ENCODE measurements at regions not wholly inside any gene's neighbourhood (a gene's known extent, or its start where the extent isn't known, plus 50 kb on each side); places are given as distances from the start of the nearest gene placed in this dataset.

- Histone ChIP-seq H3K4me1 (ENCODE audit: control insufficient read depth, insufficient read depth, low read length) (no peaks in the 10 kb centered on the region), H3K4me3 (ENCODE audit: low read depth in 2 of 2, low read length in 2 of 2) (no peak overlapping the region), H3K36me3 (ENCODE audit: control insufficient read depth, insufficient read depth, low read length) (no peaks in the 10 kb centered on the region), H3K27ac (ENCODE audit: low read length) (no peak overlapping the region), H3K27me3 (ENCODE audit: control insufficient read depth, insufficient read depth, low read length) (no peaks in the 10 kb centered on the region), H3K9me3 (ENCODE audit: control insufficient read depth, insufficient read depth, low read depth, low read length) (no peaks in the 10 kb centered on the region)
- TF ChIP-seq SIN3A (IDR thresholded peaks at IDR 0.05; ENCODE audit: borderline replicate concordance, insufficient read depth, low read depth, low read length) (no peak), POLR2AphosphoS5 (IDR thresholded peaks at IDR 0.05; ENCODE audit: low read depth, low read length) (no peak)
- TF ChIP-seq, protein P1, sequence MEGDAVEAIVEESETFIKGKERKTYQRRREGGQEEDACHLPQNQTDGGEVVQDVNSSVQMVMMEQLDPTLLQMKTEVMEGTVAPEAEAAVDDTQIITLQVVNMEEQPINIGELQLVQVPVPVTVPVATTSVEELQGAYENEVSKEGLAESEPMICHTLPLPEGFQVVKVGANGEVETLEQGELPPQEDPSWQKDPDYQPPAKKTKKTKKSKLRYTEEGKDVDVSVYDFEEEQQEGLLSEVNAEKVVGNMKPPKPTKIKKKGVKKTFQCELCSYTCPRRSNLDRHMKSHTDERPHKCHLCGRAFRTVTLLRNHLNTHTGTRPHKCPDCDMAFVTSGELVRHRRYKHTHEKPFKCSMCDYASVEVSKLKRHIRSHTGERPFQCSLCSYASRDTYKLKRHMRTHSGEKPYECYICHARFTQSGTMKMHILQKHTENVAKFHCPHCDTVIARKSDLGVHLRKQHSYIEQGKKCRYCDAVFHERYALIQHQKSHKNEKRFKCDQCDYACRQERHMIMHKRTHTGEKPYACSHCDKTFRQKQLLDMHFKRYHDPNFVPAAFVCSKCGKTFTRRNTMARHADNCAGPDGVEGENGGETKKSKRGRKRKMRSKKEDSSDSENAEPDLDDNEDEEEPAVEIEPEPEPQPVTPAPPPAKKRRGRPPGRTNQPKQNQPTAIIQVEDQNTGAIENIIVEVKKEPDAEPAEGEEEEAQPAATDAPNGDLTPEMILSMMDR (IDR thresholded peaks at IDR 0.05), result no peak
- no TSS peak for BruUV-seq (replicated peaks)
- in situ Hi-C loops (cut with HindIII; ENCODE audit: low pct_unique_long_range_greater_than_20kb, low sequenced_read_pairs) (no loop called here), intact Hi-C loops (cut with micrococcal nuclease; ENCODE audit: unreplicated experiment) (no loop called here)
- no peak for ATAC-seq
- POLR2A ChIA-PET, result interaction anchor here (0.6 kb wide), 1 partner anchor 21 kb away, joined by 4 read pairs; no protein-coding TSS in a partner anchor
- DNase-seq (ENCODE audit: low read depth, low spot score), result no peak
- CTCF ChIA-PET, result no interaction called here
Measured at GRCh38 chr21:29403922-29404538, 105.3 kb downstream of the BACH1 start.

DNA sequence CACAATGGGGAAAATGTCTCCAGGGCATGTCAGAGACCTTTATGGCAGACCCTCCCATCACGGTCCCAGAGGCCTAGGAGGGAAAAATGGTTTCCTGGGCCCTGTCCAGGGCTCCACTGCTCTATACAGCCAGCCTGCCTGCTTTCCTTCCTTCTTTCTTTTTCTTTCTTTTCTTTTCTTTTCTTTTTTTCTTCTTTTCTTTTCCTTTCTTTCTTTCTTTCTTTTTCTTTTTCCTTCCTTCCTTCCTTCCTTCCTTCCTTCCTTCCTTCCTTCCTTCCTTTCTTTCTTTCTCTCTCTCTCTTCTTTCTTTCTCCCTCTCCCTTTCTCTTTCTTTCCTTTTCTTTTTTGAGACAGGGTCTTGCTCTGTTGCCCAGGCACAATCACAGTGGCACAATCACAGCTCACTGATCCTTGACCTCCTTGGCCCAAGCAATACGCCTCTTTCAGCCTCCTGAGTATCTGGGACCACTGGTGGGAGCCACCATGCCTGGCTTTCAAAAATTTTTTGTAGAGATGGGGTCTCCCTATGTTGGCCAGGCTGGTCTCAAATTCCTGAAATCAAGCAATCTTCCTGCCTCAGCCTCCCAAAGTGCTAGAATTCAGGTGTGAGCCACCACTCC lies 106.9 kb downstream of the BACH1 start:
- in situ Hi-C loops (cut with HindIII; ENCODE audit: low pct_unique_long_range_greater_than_20kb, low sequenced_read_pairs), result no loop called here
- no TSS peak for BruUV-seq (replicated peaks)
- Histone ChIP-seq H3K4me3 (ENCODE audit: low read depth in 2 of 2, low read length in 2 of 2) (no peak overlapping the region), H3K27me3 (ENCODE audit: control insufficient read depth, insufficient read depth, low read length) (no peaks in the 10 kb centered on the region), H3K4me1 (ENCODE audit: control insufficient read depth, insufficient read depth, low read length) (no peaks in the 10 kb centered on the region), H3K9me3 (ENCODE audit: control insufficient read depth, insufficient read depth, low read depth, low read length) (no peaks in the 10 kb centered on the region), H3K27ac (ENCODE audit: low read length) (no peak overlapping the region), H3K36me3 (ENCODE audit: control insufficient read depth, insufficient read depth, low read length) (no peaks in the 10 kb centered on the region)
- DNase-seq (ENCODE audit: low read depth, low spot score) (no peak), ATAC-seq (no peak)
- POLR2A ChIA-PET, result no interaction called here
- CTCF ChIA-PET, result no interaction called here
- intact Hi-C loops (cut with micrococcal nuclease; ENCODE audit: unreplicated experiment), result no loop called here
- TF ChIP-seq, protein P1 (IDR thresholded peaks at IDR 0.05), result no peak
- no peak for TF ChIP-seq SIN3A (IDR thresholded peaks at IDR 0.05; ENCODE audit: borderline replicate concordance, insufficient read depth, low read depth, low read length)
- no peak for TF ChIP-seq POLR2AphosphoS5 (IDR thresholded peaks at IDR 0.05; ENCODE audit: low read depth, low read length)
- TF ChIP-seq, protein P2, sequence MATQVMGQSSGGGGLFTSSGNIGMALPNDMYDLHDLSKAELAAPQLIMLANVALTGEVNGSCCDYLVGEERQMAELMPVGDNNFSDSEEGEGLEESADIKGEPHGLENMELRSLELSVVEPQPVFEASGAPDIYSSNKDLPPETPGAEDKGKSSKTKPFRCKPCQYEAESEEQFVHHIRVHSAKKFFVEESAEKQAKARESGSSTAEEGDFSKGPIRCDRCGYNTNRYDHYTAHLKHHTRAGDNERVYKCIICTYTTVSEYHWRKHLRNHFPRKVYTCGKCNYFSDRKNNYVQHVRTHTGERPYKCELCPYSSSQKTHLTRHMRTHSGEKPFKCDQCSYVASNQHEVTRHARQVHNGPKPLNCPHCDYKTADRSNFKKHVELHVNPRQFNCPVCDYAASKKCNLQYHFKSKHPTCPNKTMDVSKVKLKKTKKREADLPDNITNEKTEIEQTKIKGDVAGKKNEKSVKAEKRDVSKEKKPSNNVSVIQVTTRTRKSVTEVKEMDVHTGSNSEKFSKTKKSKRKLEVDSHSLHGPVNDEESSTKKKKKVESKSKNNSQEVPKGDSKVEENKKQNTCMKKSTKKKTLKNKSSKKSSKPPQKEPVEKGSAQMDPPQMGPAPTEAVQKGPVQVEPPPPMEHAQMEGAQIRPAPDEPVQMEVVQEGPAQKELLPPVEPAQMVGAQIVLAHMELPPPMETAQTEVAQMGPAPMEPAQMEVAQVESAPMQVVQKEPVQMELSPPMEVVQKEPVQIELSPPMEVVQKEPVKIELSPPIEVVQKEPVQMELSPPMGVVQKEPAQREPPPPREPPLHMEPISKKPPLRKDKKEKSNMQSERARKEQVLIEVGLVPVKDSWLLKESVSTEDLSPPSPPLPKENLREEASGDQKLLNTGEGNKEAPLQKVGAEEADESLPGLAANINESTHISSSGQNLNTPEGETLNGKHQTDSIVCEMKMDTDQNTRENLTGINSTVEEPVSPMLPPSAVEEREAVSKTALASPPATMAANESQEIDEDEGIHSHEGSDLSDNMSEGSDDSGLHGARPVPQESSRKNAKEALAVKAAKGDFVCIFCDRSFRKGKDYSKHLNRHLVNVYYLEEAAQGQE (IDR thresholded peaks at IDR 0.05; ENCODE audit: insufficient read depth in 1 of 2, low read depth in 2 of 2, low read length in 1 of 2), result no peak
- TF ChIP-seq TCF7L2 (IDR thresholded peaks at IDR 0.05; ENCODE audit: low read depth, low read length), result no peak

All from Panc1 (cell line).